Osteoblast (primary cell): ENCODE measurements at regions not wholly inside any gene's neighbourhood (a gene's known extent, or its start where the extent isn't known, plus 50 kb on each side); places are given as distances from the start of the nearest gene placed in this dataset.

Experiments used
- DNase-seq: peaks from one replicate; pipeline ENCODE4 v3.0.0; 2011; ENCODE audit warnings: low spot score, mixed read lengths; ENCODE audit not compliant: insufficient read length; ENCODE audit errors: missing footprints
- H2AFZ ChIP-seq: 2 replicates; pipeline ENCODE4 v1.6.0; 2011; ENCODE audit warnings: mild to moderate bottlenecking, low read length
- H3K27ac ChIP-seq: 2 replicates; pipeline ENCODE4 v1.5.1; 2011; ENCODE audit warnings: mild to moderate bottlenecking, low read depth, low read length, moderate library complexity
- H3K27me3 ChIP-seq: 2 replicates; pipeline ENCODE4 v1.6.0; 2012; ENCODE audit warnings: mild to moderate bottlenecking, control low read depth, inconsistent platforms, low read length, moderate library complexity; ENCODE audit not compliant: insufficient read depth
- H3K36me3 ChIP-seq: 2 replicates; pipeline ENCODE4 v1.5.1; 2011; ENCODE audit warnings: mild to moderate bottlenecking, low read length, control low read depth, moderate library complexity; ENCODE audit not compliant: insufficient read depth
- H3K4me1 ChIP-seq: 2 replicates; pipeline ENCODE4 v1.5.1; 2011; ENCODE audit warnings: mild to moderate bottlenecking, low read length, control low read depth, moderate library complexity; ENCODE audit not compliant: insufficient read depth
- H3K4me2 ChIP-seq: 2 replicates; pipeline ENCODE4 v1.6.0; 2011; ENCODE audit warnings: mild to moderate bottlenecking, low read length; ENCODE audit not compliant: insufficient read depth
- H3K4me3 ChIP-seq: fragments of 200-600 bp; sonication (generic); 3 replicates; pipeline ENCODE4 v1.5.1; 2012; ENCODE audit warnings: mild to moderate bottlenecking, low read length, inconsistent platforms; ENCODE audit not compliant: insufficient read depth
- H3K79me2 ChIP-seq: 2 replicates; pipeline ENCODE4 v1.6.0; 2012; ENCODE audit warnings: mild to moderate bottlenecking, low read length, control low read depth, inconsistent platforms; ENCODE audit not compliant: insufficient read depth
- H3K9me3 ChIP-seq: 2 replicates; pipeline ENCODE4 v1.5.1; 2011; ENCODE audit warnings: low read depth, low read length, control low read depth
- H4K20me1 ChIP-seq: 2 replicates; pipeline ENCODE4 v1.6.0; 2012; ENCODE audit warnings: mild to moderate bottlenecking, low read length, control low read depth; ENCODE audit not compliant: insufficient read depth
- CTCF ChIP-seq: IDR thresholded peaks from 2 replicates; pipeline ENCODE4 v1.5.1; 2011; ENCODE audit warnings: mild to moderate bottlenecking, low read depth, low read length, moderate library complexity; ENCODE audit errors: extremely low read depth

- Histone ChIP-seq H4K20me1 (no peaks in the 10 kb centered on the region), H3K27ac (no peak overlapping the region), H3K4me1 (peaks cover 5% of the 10 kb centered on the region), H3K36me3 (no peaks in the 10 kb centered on the region), H3K9me3 (no peaks in the 10 kb centered on the region), H3K4me2 (no peak overlapping the region), H2AFZ (no peak overlapping the region), H3K27me3 (no peaks in the 10 kb centered on the region), H3K4me3 (no peak overlapping the region), H3K79me2 (no peaks in the 10 kb centered on the region)
- TF ChIP-seq CTCF, result no peak
- no peak for DNase-seq
These were observed 56.5 kb upstream of the NAV2 start for GRCh38 chr11:19656140-19656541.

- no peaks in the 10 kb centered on the region for H3K27me3 ChIP-seq
- no peak overlapping the region for H3K27ac ChIP-seq
- no peaks in the 10 kb centered on the region for H3K36me3 ChIP-seq
- H4K20me1 ChIP-seq, result no peaks in the 10 kb centered on the region
- TF ChIP-seq CTCF, result no peak
- H3K4me2 ChIP-seq, result no peak overlapping the region
- no peak overlapping the region for H2AFZ ChIP-seq
- H3K4me3 ChIP-seq, result no peak overlapping the region
- no peak for DNase-seq
- no peaks in the 10 kb centered on the region for H3K9me3 ChIP-seq
- H3K4me1 ChIP-seq, result no peaks in the 10 kb centered on the region
- no peaks in the 10 kb centered on the region for H3K79me2 ChIP-seq
These were observed 59.8 kb upstream of the NAV2 start for GRCh38 chr11:19652623-19653375.

- Histone ChIP-seq H3K27ac (no peak overlapping the region), H3K4me3 (no peak overlapping the region), H2AFZ (no peak overlapping the region), H3K27me3 (no peaks in the 10 kb centered on the region), H3K4me2 (no peak overlapping the region), H3K9me3 (no peaks in the 10 kb centered on the region), H3K79me2 (no peaks in the 10 kb centered on the region), H3K36me3 (no peaks in the 10 kb centered on the region), H3K4me1 (peaks cover 8% of the 10 kb centered on the region), H4K20me1 (no peaks in the 10 kb centered on the region)
- TF ChIP-seq CTCF, result no peak
- no peak for DNase-seq
These were observed 61.0 kb upstream of the NAV2 start for GRCh38 chr11:19651653-19652052.

GRCh38 chr11:19651028-19651427 is 61.6 kb upstream of the NAV2 start:
- no peaks in the 10 kb centered on the region for H3K79me2 ChIP-seq
- no peaks in the 10 kb centered on the region for H3K27me3 ChIP-seq
- DNase-seq, result no peak

More at GRCh38 chr11:19651028-19651427, 61.6 kb upstream of the NAV2 start:
- peaks cover 5% of the 10 kb centered on the region for H4K20me1 ChIP-seq
- H3K27ac ChIP-seq, result no peak overlapping the region
- H2AFZ ChIP-seq, result no peak overlapping the region
- peaks cover 11% of the 10 kb centered on the region for H3K4me1 ChIP-seq
- H3K4me3 ChIP-seq, result no peak overlapping the region
- H3K9me3 ChIP-seq, result no peaks in the 10 kb centered on the region
- no peak overlapping the region for H3K4me2 ChIP-seq
- TF ChIP-seq CTCF, result no peak
- H3K36me3 ChIP-seq, result no peaks in the 10 kb centered on the region
